ENCODE measurements at regions not wholly inside any gene's neighbourhood (a gene's known extent, or its start where the extent isn't known, plus 50 kb on each side); places are given as distances from the start of the nearest gene placed in this dataset.

- H3K9me3 Mint-ChIP-seq (ENCODE audit: unreplicated experiment) = no peaks in the 10 kb centered on the region
- peaks cover 5% of the 10 kb centered on the region for H3K4me1 ChIP-seq
- no peaks in the 10 kb centered on the region for H3K27me3 ChIP-seq (replicated peaks; ENCODE audit: control insufficient read depth, insufficient read depth, low read length)
- TF ChIP-seq, protein P1, sequence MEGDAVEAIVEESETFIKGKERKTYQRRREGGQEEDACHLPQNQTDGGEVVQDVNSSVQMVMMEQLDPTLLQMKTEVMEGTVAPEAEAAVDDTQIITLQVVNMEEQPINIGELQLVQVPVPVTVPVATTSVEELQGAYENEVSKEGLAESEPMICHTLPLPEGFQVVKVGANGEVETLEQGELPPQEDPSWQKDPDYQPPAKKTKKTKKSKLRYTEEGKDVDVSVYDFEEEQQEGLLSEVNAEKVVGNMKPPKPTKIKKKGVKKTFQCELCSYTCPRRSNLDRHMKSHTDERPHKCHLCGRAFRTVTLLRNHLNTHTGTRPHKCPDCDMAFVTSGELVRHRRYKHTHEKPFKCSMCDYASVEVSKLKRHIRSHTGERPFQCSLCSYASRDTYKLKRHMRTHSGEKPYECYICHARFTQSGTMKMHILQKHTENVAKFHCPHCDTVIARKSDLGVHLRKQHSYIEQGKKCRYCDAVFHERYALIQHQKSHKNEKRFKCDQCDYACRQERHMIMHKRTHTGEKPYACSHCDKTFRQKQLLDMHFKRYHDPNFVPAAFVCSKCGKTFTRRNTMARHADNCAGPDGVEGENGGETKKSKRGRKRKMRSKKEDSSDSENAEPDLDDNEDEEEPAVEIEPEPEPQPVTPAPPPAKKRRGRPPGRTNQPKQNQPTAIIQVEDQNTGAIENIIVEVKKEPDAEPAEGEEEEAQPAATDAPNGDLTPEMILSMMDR (IDR thresholded peaks at IDR 0.05; ENCODE audit: insufficient read depth in 1 of 2, low read depth in 1 of 2, low read length in 1 of 2, severe bottlenecking in 1 of 2, unreplicated experiment in 1 of 2) = no peak
- H3K27me3 Mint-ChIP-seq (ENCODE audit: insufficient read depth, unreplicated experiment) = no peaks in the 10 kb centered on the region
- H3K4me1 Mint-ChIP-seq (ENCODE audit: low read depth, unreplicated experiment) = no peaks in the 10 kb centered on the region
- H3K36me3 Mint-ChIP-seq (ENCODE audit: insufficient read depth, unreplicated experiment) = no peaks in the 10 kb centered on the region
- no peaks in the 10 kb centered on the region for H3K36me3 ChIP-seq (ENCODE audit: control insufficient read depth, insufficient read depth, low read length)
- peak overlapping the region; percentile 58 for H3K4me3 Mint-ChIP-seq (ENCODE audit: unreplicated experiment)
- POLR2A ChIA-PET = no interaction called here
- BruUV-seq (replicated peaks) = no TSS peak
- H3K4me3 ChIP-seq (ENCODE audit: low read depth, low read length) = no peak overlapping the region
- intact Hi-C loops (cut with micrococcal nuclease; ENCODE audit: unreplicated experiment) = loop anchor here (5.0 kb wide), 1 partner anchor 75 kb away; no protein-coding TSS in a partner anchor
- H3K27ac Mint-ChIP-seq (ENCODE audit: unreplicated experiment) = peak overlapping the region; percentile 29
- CTCF ChIA-PET = no interaction called here
- peak in 1 of 2 experiments; percentile 36 for DNase-seq
- no peaks in the 10 kb centered on the region for H3K9me3 ChIP-seq
Measured at GRCh38 chr6:137342607-137343190, 123.5 kb upstream of the IFNGR1 start.

GRCh38 chr6:137341681-137342195 lies 122.6 kb upstream of the IFNGR1 start:
- TF ChIP-seq, protein P1 (IDR thresholded peaks at IDR 0.05; ENCODE audit: insufficient read depth in 1 of 2, low read depth in 1 of 2, low read length in 1 of 2, severe bottlenecking in 1 of 2, unreplicated experiment in 1 of 2) = no peak
- ChIA-PET CTCF (no interaction called here), POLR2A (no interaction called here)
- Mint-ChIP-seq H3K27me3 (ENCODE audit: insufficient read depth, unreplicated experiment) (no peaks in the 10 kb centered on the region), H3K4me3 (ENCODE audit: unreplicated experiment) (no peak overlapping the region), H3K9me3 (ENCODE audit: unreplicated experiment) (no peaks in the 10 kb centered on the region), H3K4me1 (ENCODE audit: low read depth, unreplicated experiment) (no peaks in the 10 kb centered on the region), H3K36me3 (ENCODE audit: insufficient read depth, unreplicated experiment) (no peaks in the 10 kb centered on the region), H3K27ac (ENCODE audit: unreplicated experiment) (no peak overlapping the region)
- DNase-seq = no peak
- Histone ChIP-seq H3K36me3 (ENCODE audit: control insufficient read depth, insufficient read depth, low read length) (no peaks in the 10 kb centered on the region), H3K9me3 (no peaks in the 10 kb centered on the region), H3K4me3 (ENCODE audit: low read depth, low read length) (no peak overlapping the region), H3K4me1 (peaks cover 5% of the 10 kb centered on the region), H3K27me3 (replicated peaks; ENCODE audit: control insufficient read depth, insufficient read depth, low read length) (no peaks in the 10 kb centered on the region)
- BruUV-seq (replicated peaks) = no TSS peak
- intact Hi-C loops (cut with micrococcal nuclease; ENCODE audit: unreplicated experiment) = loop anchor here (5.0 kb wide), 1 partner anchor 76 kb away; no protein-coding TSS in a partner anchor

DNA sequence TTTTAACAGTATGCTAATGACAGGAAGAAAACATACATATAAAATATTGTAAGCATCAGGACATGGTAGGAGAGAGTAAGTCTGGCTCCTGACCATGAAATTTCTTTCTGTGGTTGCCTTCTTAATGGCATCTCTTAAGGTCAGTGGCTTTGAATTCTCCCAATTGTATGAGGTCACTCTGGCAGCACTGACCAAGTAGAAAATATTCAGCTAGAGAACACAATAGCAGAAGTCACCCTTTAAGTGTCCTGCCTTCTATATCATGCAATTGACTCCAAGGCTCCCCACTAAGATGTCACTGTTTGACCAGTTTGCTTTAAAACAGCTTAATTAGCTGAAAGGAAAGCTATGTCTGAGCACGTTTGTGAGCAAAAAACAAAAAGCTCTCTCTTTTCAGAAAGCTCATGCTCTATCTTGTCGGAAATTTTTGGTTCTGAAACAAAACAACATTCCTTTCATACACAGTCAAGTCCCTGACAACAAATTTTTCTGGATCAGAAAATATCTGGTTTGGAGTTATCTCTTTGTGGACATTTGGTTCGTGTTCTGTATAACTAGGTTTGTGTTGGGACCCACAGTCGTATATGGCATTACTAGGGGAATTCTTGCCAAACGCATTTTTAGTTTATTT lies 120.9 kb upstream of the IFNGR1 start:
- H3K27me3 Mint-ChIP-seq (ENCODE audit: insufficient read depth, unreplicated experiment) = no peaks in the 10 kb centered on the region
- H3K36me3 Mint-ChIP-seq (ENCODE audit: insufficient read depth, unreplicated experiment) = no peaks in the 10 kb centered on the region
- no peak overlapping the region for H3K4me3 Mint-ChIP-seq (ENCODE audit: unreplicated experiment)
- Histone ChIP-seq H3K27me3 (replicated peaks; ENCODE audit: control insufficient read depth, insufficient read depth, low read length) (no peaks in the 10 kb centered on the region), H3K9me3 (no peaks in the 10 kb centered on the region), H3K36me3 (ENCODE audit: control insufficient read depth, insufficient read depth, low read length) (no peaks in the 10 kb centered on the region), H3K4me3 (ENCODE audit: low read depth, low read length) (no peak overlapping the region), H3K4me1 (peaks cover 5% of the 10 kb centered on the region)
- no peak overlapping the region for H3K27ac Mint-ChIP-seq (ENCODE audit: unreplicated experiment)
- ChIA-PET CTCF (no interaction called here), POLR2A (interaction anchor here (0.6 kb wide), 1 partner anchor 48 kb away, joined by 3 read pairs; no protein-coding TSS in a partner anchor)
- no peak for DNase-seq
- no peaks in the 10 kb centered on the region for H3K4me1 Mint-ChIP-seq (ENCODE audit: low read depth, unreplicated experiment)
- TF ChIP-seq, protein P1 (IDR thresholded peaks at IDR 0.05; ENCODE audit: insufficient read depth in 1 of 2, low read depth in 1 of 2, low read length in 1 of 2, severe bottlenecking in 1 of 2, unreplicated experiment in 1 of 2) = no peak
- H3K9me3 Mint-ChIP-seq (ENCODE audit: unreplicated experiment) = no peaks in the 10 kb centered on the region
- BruUV-seq (replicated peaks) = no TSS peak
- intact Hi-C loops (cut with micrococcal nuclease; ENCODE audit: unreplicated experiment) = loop anchor here (1.0 to 5.0 kb wide), 2 partner anchors 33 to 77 kb away; no protein-coding TSS in a partner anchor

Data from Caco-2 (cell line).